ENCODE measurements at regions not wholly inside any gene's neighbourhood (a gene's known extent, or its start where the extent isn't known, plus 50 kb on each side); places are given as distances from the start of the nearest gene placed in this dataset.
"Not testable (repeated sequence)": the region's sequence is repeated elsewhere in the genome, so short reads cannot be mapped to it uniquely, and the experiment has no call there.

DNA sequence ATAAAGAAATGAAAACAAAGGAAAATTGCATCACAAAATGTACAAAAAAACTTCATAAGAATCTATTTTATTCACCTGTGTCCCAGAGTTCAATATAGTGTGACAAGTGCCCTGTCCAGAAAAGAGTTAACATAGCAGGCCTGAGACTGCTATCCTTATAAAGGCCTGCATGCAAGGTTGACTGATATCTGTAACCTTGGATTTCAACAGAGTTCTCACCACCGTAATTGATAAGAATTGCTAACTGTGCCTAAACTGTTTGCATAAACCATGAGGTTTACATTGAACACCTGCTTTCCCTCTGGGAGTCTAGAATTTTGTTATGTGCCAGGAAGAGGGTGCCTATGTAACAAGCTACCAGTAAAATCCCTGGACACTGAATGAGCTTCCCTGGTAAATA lies 461.7 kb upstream of the DPH6 start:
- Mint-ChIP-seq H3K9me3 (peaks cover 0 to 4% of the 10 kb centered on the region in 2 donors), H3K27me3 (no peaks in the 10 kb centered on the region), H3K36me3 (no peaks in the 10 kb centered on the region), H3K4me1 (no peaks in the 10 kb centered on the region), H3K4me3 (no peak overlapping the region), H3K27ac (no peak overlapping the region)
- ATAC-seq (replicated peaks) (no peak), DNase-seq (no peak)

DNA sequence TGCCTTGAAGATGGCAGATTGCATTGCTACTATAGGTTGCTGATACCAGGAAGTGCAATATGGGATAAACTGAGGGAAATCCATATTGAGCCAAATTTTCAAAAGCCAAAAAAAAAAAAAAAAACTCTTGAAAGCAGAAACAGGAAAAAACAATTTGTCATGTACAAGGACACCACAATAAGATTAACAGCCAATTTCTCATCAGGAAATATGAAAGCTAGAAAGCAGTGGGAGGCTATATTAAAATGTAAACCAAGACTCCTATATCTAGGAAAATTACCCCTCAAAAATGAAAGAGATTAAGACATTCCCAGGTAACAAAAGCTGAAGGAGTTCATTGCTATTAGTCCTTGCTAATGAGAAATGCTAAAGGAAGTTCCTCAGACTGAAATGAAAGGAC lies 462.8 kb upstream of the DPH6 start:
- DNase-seq: no peak
- Mint-ChIP-seq H3K4me3 (no peak overlapping the region), H3K27me3 (no peaks in the 10 kb centered on the region), H3K27ac (no peak overlapping the region), H3K9me3 (peaks cover 0 to 4% of the 10 kb centered on the region in 2 donors), H3K36me3 (no peaks in the 10 kb centered on the region), H3K4me1 (no peaks in the 10 kb centered on the region)
- no peak for ATAC-seq (replicated peaks)

DNA sequence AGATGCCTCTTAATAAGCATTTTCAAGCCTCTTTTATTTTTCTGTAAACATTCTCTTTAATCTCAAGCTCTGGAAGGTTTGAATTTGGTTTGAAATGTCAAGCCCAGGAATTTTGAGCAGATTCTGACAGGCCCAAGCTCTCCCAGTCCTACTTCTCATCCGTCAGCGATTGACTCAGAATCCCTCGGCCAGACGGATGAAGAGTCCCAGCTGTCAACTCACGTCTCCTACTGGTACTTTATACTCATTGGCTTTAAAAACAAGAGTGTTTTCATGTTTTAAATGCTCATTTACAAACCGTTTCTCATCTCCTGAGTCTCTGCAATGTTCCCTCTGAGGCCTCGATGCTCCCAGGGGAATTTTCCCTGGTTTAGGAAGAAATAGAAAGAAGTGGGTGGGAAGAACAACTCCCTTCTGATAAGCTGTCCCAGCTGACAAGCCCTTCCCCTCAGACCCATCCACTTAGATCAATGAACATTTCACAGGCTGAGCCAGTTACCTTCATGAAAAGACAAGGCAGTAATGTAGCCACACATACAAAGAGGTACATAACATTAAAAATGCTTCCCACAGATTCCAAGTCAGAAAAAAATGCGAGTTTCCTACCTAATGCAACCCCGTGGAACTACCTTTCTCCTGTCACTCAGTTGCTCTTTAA lies 478.2 kb upstream of the DPH6 start:
- H3K27ac Mint-ChIP-seq: no peak overlapping the region
- H3K4me1 Mint-ChIP-seq: no peaks in the 10 kb centered on the region
- no peak for DNase-seq
- H3K27me3 Mint-ChIP-seq: no peaks in the 10 kb centered on the region
- H3K4me3 Mint-ChIP-seq: no peak overlapping the region
- H3K9me3 Mint-ChIP-seq: peaks cover 0 to 2% of the 10 kb centered on the region in 2 donors
- no peak for ATAC-seq (replicated peaks)
- H3K36me3 Mint-ChIP-seq: no peaks in the 10 kb centered on the region

DNA sequence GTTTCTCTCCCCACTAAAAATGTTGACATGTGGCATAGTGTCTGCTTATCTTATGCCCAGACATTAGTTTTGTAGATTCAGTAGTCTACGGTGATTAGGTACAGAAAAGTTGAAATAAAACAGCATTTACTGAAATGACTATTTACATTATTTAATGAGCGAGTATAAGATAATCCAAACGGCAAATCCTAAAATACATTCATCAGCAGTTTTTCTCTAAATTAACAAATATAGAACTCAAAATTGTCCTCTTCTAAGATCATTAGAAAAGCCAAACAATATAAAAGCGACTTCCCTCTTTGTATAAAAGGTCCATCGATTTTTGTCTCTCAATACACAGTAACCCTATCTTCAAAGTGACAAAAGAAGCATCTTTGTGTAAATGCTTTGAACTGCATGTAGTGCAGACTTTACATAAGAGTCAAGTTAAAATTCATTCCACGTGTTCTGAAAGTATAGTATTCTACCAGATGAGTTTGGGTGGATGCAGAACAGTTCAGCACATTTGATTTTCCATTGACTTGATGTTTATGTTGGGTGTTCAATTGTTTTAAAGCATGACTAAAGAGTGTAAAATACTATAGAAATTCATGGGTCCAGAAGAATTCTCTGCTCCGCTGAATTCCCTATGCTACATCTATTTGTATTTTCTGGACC lies 480.8 kb upstream of the DPH6 start:
- DNase-seq (no peak), ATAC-seq (replicated peaks) (no peak)
- Mint-ChIP-seq H3K27ac (no peak overlapping the region), H3K4me3 (no peak overlapping the region), H3K4me1 (no peaks in the 10 kb centered on the region), H3K27me3 (no peaks in the 10 kb centered on the region), H3K36me3 (no peaks in the 10 kb centered on the region), H3K9me3 (peaks cover 0 to 2% of the 10 kb centered on the region in 2 donors)

DNA sequence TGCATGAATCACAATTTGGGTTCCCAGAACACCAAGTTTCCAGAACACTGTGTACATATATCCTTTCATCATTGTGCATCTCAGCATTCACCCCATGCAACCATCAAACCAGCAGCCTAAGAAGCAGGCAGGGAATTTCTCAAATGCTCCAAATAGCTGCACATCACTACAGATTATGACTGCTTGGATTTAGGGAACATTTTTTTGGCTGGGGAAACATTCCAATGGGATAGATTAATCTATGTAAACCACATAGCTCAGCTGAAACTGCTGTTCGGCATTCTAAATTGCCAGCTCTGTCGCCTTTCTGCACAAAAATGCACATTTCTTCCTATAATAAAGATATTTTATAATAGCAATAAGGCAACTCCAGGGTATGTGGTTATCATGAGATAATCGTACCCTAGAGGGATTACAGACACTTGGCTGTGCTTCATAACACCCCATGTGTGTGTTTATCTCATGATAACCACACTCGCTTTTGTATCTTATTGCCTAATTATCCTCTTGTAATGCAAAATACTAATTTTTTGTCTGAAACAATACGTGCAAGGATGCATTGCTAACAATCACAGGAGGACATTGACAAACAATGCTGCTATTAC lies 483.7 kb upstream of the DPH6 start:
- no peak overlapping the region for H3K4me3 Mint-ChIP-seq
- no peak overlapping the region for H3K27ac Mint-ChIP-seq
- no peaks in the 10 kb centered on the region for H3K27me3 Mint-ChIP-seq
- no peak for DNase-seq
- peaks cover 0 to 6% of the 10 kb centered on the region in 2 donors for H3K9me3 Mint-ChIP-seq
- H3K36me3 Mint-ChIP-seq: no peaks in the 10 kb centered on the region
- H3K4me1 Mint-ChIP-seq: no peaks in the 10 kb centered on the region
- no peak for ATAC-seq (replicated peaks)

DNA sequence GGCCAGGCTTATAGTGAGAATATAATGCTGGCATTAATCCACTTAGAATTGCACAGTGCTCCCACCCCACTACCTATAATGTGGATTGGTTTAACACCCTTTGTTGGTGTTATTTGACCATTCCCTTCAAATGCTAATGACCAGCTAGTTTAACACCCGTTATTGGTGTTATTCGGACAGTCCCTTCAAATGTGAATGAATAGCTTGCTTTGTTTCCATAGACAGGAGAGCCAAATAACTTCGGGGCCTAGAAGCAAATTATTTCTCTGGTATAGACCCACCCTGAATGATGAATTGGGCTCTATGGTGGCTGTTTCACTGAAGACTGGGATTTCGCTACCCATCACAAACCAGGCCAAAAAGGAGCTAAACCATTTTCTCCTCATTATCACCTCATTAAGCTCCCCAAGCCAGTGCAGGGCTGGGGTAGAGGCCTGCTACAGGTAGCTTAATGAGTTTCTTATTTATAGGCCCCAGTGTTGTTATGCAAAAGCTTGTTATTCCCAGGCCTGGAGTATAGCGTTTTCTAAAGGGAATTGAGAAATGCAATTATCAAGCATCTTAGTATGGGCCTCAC lies 494.1 kb upstream of the DPH6 start:
- Mint-ChIP-seq H3K4me1 (no peaks in the 10 kb centered on the region), H3K9me3 (peaks cover 3 to 4% of the 10 kb centered on the region in 2 donors), H3K4me3 (no peak overlapping the region), H3K27ac (no peak overlapping the region), H3K27me3 (no peaks in the 10 kb centered on the region), H3K36me3 (no peaks in the 10 kb centered on the region)
- no peak for DNase-seq
- no peak for ATAC-seq (replicated peaks)

DNA sequence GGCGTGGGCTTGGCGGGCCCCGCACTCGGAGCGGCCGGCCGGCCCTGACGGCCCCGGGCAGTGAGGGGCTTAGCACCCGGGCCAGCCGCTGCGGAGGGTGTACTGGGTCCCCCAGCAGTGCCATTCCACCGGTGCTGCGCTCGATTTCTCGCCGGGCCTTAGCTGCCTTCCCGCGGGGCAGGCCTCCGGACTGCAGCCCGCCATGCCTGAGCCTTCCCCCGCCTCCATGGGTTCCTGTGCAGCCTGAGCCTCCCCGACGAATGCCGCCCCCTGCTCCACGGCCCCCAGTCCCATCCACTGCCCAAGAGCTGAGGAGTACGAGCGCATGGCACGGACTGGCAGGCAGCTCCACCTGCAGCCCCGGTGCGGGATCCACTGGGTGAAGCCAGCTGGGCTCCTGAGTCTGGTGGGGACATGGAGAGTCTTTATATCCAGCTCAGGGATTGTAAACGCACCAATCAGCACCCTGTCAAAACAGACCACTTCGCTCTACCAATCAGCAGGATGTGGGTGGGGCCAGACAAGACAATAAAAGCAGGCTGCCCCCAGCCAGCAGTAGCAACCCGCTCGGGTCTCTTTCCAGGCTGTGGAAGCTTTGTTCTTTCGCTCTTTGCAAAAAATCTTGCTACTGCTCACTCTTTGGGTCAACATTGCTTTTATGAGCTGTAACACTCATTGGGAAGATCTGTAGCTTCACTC lies 501.2 kb upstream of the DPH6 start:
- not testable (repeated sequence) for H3K27ac Mint-ChIP-seq; H3K27me3 Mint-ChIP-seq; ATAC-seq (replicated peaks); H3K4me1 Mint-ChIP-seq; DNase-seq; H3K9me3 Mint-ChIP-seq; H3K4me3 Mint-ChIP-seq; H3K36me3 Mint-ChIP-seq

DNA sequence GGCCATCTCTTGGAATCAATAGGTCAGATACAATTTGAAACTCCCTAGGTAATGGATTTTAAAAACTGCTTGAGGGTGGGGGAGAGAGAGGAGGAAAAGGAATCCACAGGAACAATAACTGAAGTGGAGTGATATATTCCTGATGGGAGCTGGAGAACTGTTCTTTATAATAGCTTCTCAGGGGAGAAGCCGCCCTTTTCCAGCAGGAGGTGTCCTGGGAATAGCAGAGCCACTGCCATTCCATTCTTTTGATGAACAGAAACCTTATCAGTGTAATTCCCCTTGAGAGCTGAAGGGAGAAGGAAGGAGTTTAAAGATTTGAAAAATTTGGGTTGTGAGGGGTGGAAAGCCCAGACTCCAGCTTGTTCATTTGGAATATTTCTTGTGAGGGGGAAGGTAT lies 504.9 kb upstream of the DPH6 start:
- no peaks in the 10 kb centered on the region for H3K27me3 Mint-ChIP-seq
- H3K36me3 Mint-ChIP-seq: no peaks in the 10 kb centered on the region
- DNase-seq (no peak), ATAC-seq (replicated peaks) (no peak)
- no peak overlapping the region for H3K4me3 Mint-ChIP-seq
- H3K27ac Mint-ChIP-seq: no peak overlapping the region
- H3K9me3 Mint-ChIP-seq: peaks cover 0 to 2% of the 10 kb centered on the region in 2 donors
- no peaks in the 10 kb centered on the region for H3K4me1 Mint-ChIP-seq

DNA sequence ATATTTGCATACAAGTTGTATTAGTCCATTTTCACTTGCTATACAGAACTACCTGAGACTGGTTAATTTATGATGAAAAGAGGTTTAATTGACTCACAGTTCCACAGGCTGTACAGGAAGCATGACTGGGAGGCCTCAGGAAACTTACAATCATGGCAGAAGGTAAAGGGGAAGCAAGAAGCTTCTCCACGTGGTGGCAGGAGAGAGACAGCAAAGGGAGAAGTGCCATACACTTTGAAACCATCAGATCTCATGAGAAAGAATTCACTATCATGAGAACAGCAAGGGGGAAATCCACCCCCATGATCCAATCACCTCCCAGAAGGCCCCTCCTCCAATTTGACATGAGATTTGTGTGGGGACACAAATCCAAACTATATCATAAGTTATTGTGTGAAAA lies 506.7 kb upstream of the DPH6 start:
- H3K4me3 Mint-ChIP-seq; H3K27me3 Mint-ChIP-seq; H3K9me3 Mint-ChIP-seq; H3K4me1 Mint-ChIP-seq; H3K36me3 Mint-ChIP-seq; H3K27ac Mint-ChIP-seq; DNase-seq; ATAC-seq (replicated peaks): not testable (repeated sequence)

DNA sequence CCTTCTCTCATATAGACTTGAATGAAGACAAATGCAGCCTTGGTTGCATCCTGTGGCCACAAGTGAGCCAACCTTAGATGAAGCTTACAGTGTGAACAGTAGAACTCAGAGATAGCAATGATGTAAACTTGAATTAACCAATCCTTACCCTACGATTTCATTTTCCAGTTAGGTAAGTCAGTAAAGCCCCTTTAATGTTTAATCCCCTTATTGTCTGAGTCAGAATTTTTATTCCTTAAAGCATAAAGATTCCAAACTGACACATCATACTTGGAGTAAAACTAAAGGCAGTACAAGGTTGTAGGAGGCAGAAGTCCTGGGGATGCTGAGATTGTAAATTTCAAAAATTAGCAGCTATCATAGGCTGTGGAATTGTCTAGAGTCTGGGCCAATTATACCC lies 507.8 kb upstream of the DPH6 start:
- DNase-seq (no peak), ATAC-seq (replicated peaks) (no peak)
- no peaks in the 10 kb centered on the region for H3K36me3 Mint-ChIP-seq
- H3K27ac Mint-ChIP-seq: no peak overlapping the region
- no peaks in the 10 kb centered on the region for H3K27me3 Mint-ChIP-seq
- H3K4me3 Mint-ChIP-seq: no peak overlapping the region
- H3K4me1 Mint-ChIP-seq: no peaks in the 10 kb centered on the region
- peaks cover 0 to 2% of the 10 kb centered on the region in 2 donors for H3K9me3 Mint-ChIP-seq

DNA sequence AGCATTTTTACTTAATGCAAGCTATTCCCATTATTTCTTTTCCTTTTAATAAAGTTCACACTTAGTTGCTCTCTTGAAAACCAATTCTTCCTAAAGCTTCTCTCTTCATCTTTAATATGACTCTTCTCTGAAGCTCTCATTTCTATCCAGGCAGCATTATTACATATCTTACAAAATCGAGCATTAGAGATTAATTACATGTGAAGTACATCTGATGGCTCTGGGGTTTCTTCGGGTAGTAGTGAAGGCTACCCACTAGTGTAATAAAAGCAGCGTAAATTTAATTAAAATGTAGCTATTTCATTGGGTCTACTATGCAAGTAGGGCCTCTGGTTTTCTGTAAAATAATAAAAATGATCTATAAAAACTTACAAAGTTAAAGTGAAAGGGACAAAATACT lies 513.6 kb upstream of the DPH6 start:
- Mint-ChIP-seq H3K27ac (no peak overlapping the region), H3K27me3 (no peaks in the 10 kb centered on the region), H3K36me3 (no peaks in the 10 kb centered on the region), H3K4me1 (no peaks in the 10 kb centered on the region), H3K4me3 (no peak overlapping the region), H3K9me3 (peaks cover 0 to 2% of the 10 kb centered on the region in 2 donors)
- DNase-seq (no peak), ATAC-seq (replicated peaks) (no peak)

DNA sequence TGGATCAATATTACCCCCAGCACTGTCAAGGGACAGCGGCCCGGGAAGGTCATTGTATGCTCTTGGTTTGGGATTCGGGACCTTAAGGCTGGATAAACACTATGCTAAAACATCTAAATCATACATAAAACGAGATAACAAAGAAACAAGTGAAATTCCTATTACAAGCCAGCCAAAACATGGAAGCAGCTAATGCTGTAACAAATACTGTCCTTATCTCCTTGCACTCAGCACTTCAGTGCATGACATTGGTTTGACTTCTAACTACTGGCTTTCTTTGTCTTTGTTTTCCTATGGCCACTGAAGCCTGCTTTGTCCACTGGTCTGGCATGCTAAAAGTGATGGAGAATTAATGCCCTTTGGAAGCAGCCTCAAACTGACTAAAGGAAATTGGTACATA lies 516.4 kb upstream of the DPH6 start:
- Mint-ChIP-seq H3K4me1 (no peaks in the 10 kb centered on the region), H3K27ac (no peak overlapping the region), H3K9me3 (peaks cover 0 to 2% of the 10 kb centered on the region in 2 donors), H3K27me3 (no peaks in the 10 kb centered on the region), H3K36me3 (no peaks in the 10 kb centered on the region), H3K4me3 (no peak overlapping the region)
- DNase-seq: no peak
- no peak for ATAC-seq (replicated peaks)

DNA sequence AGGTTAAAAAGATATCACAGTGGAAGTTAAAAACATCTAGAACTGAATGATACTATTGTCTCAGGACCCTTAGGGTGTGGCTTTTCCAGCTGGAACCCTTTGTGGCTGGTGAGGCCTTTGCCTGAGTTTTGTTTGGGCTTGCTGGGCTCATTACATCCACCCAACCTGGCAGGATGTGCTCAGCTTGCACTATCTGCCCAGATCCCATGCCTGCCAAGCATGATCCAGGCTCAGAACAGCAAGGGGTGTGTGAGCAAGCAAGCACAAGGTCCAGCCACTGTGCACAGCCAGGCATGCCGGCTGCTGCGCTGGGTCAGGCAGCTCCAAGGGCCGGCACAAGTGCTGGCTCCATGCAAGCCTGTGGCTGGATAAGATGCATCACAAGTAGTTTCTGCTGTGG lies 512.7 kb upstream of the CDIN1 start:
- Mint-ChIP-seq H3K9me3 (no peaks in the 10 kb centered on the region), H3K4me1 (no peaks in the 10 kb centered on the region), H3K36me3 (no peaks in the 10 kb centered on the region), H3K27me3 (no peaks in the 10 kb centered on the region), H3K4me3 (no peak overlapping the region), H3K27ac (no peak overlapping the region)
- no peak for DNase-seq
- no peak for ATAC-seq (replicated peaks)

DNA sequence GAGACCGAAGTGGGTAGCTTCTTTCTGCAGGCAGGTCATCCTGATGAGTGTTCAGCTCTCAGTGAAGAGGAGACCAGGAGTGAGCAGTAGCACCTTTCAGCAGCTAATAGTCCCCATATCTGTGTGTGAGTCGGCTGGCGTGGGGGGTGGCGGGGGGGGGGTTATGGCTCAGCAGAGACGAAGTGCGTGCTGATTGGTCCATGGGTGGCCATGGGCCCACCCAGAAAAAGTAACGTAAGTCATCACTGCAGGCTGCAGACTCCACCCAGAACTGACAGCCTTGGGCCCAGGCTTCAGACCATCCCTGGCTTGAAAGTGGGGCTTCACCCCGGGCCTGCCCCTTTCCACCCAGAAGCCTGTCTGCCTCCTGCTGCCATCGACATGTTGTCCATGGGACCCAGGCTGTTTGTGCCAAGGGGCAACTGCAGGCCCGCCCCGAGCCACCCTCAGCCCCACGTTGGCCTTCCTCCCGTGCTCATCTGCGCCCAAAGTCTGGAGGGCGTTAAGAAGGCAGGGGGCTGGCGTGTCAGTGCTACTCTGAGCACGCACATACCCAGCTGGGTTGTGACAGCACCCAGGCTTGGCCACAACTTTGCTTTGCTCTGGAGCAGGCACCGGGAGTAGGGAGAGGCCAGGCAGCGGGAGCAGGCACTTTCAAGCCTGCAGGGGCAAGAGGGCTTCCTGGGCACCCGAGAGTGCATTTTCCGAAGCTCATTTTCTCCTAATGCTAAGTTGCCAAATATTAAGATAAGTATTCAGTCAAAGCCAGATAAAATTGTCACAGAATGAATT lies 511.7 kb upstream of the CDIN1 start:
- ATAC-seq (replicated peaks) (no peak), DNase-seq (no peak)
- Mint-ChIP-seq H3K9me3 (no peaks in the 10 kb centered on the region), H3K27me3 (no peaks in the 10 kb centered on the region), H3K27ac (no peak overlapping the region), H3K4me1 (no peaks in the 10 kb centered on the region), H3K36me3 (no peaks in the 10 kb centered on the region), H3K4me3 (no peak overlapping the region)
